HepG2 (cell line): ENCODE measurements at regions not wholly inside any gene's neighbourhood (a gene's known extent, or its start where the extent isn't known, plus 50 kb on each side); places are given as distances from the start of the nearest gene placed in this dataset.

Source experiments
- ATRX ChIP-seq: sonication (generic); formaldehyde crosslinking; IDR thresholded peaks from 2 replicates; pipeline ENCODE4 v1.4.0; 2020; ENCODE audit warnings: missing genetic modification reagents, borderline replicate concordance
- EZH2 ChIP-seq: conservative IDR thresholded peaks from 2 replicates; pipeline ENCODE4 v1.6.1; 2012; ENCODE audit warnings: mild to moderate bottlenecking, low read depth, low read length, moderate library complexity
- KLF13 ChIP-seq: sonication (generic); formaldehyde crosslinking; IDR thresholded peaks from 2 replicates; pipeline ENCODE4 v1.4.0; 2020; ENCODE audit warnings: mild to moderate bottlenecking, missing genetic modification reagents
- KMT2A ChIP-seq: sonication (generic); formaldehyde crosslinking; IDR thresholded peaks from 2 replicates; pipeline ENCODE4 v1.4.0; 2020; ENCODE audit warnings: missing genetic modification reagents
- MED13 ChIP-seq: sonication (generic); formaldehyde crosslinking; IDR thresholded peaks from 2 replicates; pipeline ENCODE4 v1.5.0; 2020; ENCODE audit warnings: missing genetic modification reagents
- PRPF4 ChIP-seq: fragments of 200-400 bp; formaldehyde crosslinking; IDR thresholded peaks from 2 replicates; pipeline ENCODE4 v1.6.1; 2016; ENCODE audit warnings: low read length, low read depth; ENCODE audit not compliant: poor library complexity, severe bottlenecking
- SIN3A ChIP-seq: IDR thresholded peaks from 2 replicates; pipeline ENCODE4 v1.6.1; 2011; ENCODE audit warnings: low read depth, mild to moderate bottlenecking, control low read depth, low read length, borderline replicate concordance
- TAF1 ChIP-seq: sonication (generic); formaldehyde crosslinking; IDR thresholded peaks from 2 replicates; pipeline ENCODE4 v1.4.0; 2020; ENCODE audit warnings: missing genetic modification reagents
- ZFP62 ChIP-seq: sonication (generic); formaldehyde crosslinking; IDR thresholded peaks from 2 replicates; pipeline ENCODE4 v1.4.0; 2020; ENCODE audit warnings: missing genetic modification reagents
- ZNF335 ChIP-seq: sonication (generic); formaldehyde crosslinking; IDR thresholded peaks from 2 replicates; pipeline ENCODE4 v1.4.0; 2020; ENCODE audit warnings: missing genetic modification reagents
- ZNF431 ChIP-seq: sonication (generic); formaldehyde crosslinking; IDR thresholded peaks from 2 replicates; pipeline ENCODE4 v1.9.0; 2022; ENCODE audit warnings: missing genetic modification reagents, low read depth, mild to moderate bottlenecking, borderline replicate concordance
- ZNF496 ChIP-seq: sonication (generic); formaldehyde crosslinking; IDR thresholded peaks from 2 replicates; pipeline ENCODE4 v1.8.1; 2023; ENCODE audit warnings: mild to moderate bottlenecking, moderate library complexity, missing genetic modification reagents; ENCODE audit not compliant: insufficient replicate concordance
- ZNF879 ChIP-seq: sonication (generic); formaldehyde crosslinking; IDR thresholded peaks from 2 replicates; pipeline ENCODE4 v1.8.1; 2023; ENCODE audit warnings: missing genetic modification reagents
- TF ChIP-seq, protein P1 (sequence below): sonication (generic); formaldehyde crosslinking; IDR thresholded peaks from 2 replicates; pipeline ENCODE4 v1.4.0; 2020; ENCODE audit warnings: missing genetic modification reagents, borderline replicate concordance
- TF ChIP-seq, protein P2 (sequence below): sonication (generic); formaldehyde crosslinking; IDR thresholded peaks from 2 replicates; pipeline ENCODE4 v1.4.0; 2020; ENCODE audit warnings: missing genetic modification reagents
- TF ChIP-seq, protein P3 (sequence below): sonication (generic); formaldehyde crosslinking; IDR thresholded peaks from 2 replicates; pipeline ENCODE4 v1.4.0; 2020; ENCODE audit warnings: mild to moderate bottlenecking, low read depth, missing genetic modification reagents
- TF ChIP-seq, protein P4 (sequence below): sonication (generic); formaldehyde crosslinking; IDR thresholded peaks from 2 replicates; pipeline ENCODE4 v1.4.0; 2020; ENCODE audit warnings: missing genetic modification reagents, mild to moderate bottlenecking, borderline replicate concordance
- TF ChIP-seq, protein P5 (sequence below): IDR thresholded peaks from 2 replicates; pipeline ENCODE4 v1.6.1; 2012; ENCODE audit warnings: low read depth, low read length, improper control_type of control experiment
- TF ChIP-seq, protein P6 (sequence below): sonication (generic); formaldehyde crosslinking; IDR thresholded peaks from 2 replicates; pipeline ENCODE4 v1.4.0; 2020; ENCODE audit warnings: mild to moderate bottlenecking, missing genetic modification reagents

DNA sequence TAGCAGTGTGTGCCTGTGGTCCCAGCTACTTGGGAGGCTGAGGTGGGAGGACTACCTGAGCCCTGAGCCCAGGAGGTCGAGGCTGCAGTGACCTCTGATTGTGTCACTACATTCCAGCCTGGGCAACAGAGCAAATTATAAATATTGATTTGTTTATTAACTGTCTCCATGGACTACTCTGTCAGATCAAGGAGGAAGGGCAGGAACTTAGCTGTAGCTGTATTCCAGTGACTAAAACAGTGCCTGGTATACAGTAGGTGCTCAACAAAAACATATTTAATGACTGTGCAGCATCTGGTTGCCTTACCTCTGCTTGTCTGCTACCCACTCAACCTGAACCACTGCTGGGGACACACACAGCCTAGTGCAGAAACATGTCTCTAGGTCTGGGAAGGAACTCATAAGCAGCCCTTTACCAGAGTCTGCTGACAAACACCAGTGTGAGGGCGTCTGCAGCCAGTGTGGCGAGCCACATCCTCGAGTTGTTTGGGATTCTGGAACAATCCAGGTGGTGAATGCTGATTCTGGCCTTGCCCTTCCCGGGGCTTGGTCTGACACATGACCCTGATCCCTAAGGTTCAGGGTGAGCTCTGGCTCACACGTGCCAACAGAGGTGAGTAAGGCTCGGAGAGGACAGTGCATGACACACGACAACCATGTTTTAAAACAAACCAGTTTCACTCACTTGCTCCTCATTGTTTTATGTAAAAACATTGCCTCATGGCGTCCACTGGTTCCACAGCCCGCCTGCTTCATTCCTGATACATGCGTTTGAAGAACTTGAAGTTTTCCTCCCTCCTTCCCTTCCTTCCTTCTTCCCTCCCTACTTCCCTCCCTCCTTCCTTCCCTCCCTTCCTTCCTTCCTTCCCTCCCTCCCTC is 117.9 kb upstream of the ZNF217 start (continued):
- TF ChIP-seq, protein P1, sequence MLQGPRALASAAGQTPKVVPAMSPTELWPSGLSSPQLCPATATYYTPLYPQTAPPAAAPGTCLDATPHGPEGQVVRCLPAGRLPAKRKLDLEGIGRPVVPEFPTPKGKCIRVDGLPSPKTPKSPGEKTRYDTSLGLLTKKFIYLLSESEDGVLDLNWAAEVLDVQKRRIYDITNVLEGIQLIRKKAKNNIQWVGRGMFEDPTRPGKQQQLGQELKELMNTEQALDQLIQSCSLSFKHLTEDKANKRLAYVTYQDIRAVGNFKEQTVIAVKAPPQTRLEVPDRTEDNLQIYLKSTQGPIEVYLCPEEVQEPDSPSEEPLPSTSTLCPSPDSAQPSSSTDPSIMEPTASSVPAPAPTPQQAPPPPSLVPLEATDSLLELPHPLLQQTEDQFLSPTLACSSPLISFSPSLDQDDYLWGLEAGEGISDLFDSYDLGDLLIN: no peak
- TF ChIP-seq SIN3A (no peak), TAF1 (CRISPR knock-in tag) (no peak; the same call in 1 of the 2 replicates), KMT2A (CRISPR knock-in tag) (peak; percentile 43; the same call in 1 of the 2 replicates), MED13 (CRISPR knock-in tag) (no peak), EZH2 (no peak), ZNF879 (CRISPR knock-in tag) (no peak), PRPF4 (no peak), ATRX (CRISPR knock-in tag) (no peak; the same call in 1 of the 2 replicates), ZFP62 (CRISPR knock-in tag) (no peak), ZNF431 (CRISPR knock-in tag) (no peak; the same call in 1 of the 2 replicates), ZNF496 (CRISPR knock-in tag) (no peak), ZNF335 (CRISPR knock-in tag) (no peak), KLF13 (CRISPR knock-in tag) (no peak)
- TF ChIP-seq, protein P2, sequence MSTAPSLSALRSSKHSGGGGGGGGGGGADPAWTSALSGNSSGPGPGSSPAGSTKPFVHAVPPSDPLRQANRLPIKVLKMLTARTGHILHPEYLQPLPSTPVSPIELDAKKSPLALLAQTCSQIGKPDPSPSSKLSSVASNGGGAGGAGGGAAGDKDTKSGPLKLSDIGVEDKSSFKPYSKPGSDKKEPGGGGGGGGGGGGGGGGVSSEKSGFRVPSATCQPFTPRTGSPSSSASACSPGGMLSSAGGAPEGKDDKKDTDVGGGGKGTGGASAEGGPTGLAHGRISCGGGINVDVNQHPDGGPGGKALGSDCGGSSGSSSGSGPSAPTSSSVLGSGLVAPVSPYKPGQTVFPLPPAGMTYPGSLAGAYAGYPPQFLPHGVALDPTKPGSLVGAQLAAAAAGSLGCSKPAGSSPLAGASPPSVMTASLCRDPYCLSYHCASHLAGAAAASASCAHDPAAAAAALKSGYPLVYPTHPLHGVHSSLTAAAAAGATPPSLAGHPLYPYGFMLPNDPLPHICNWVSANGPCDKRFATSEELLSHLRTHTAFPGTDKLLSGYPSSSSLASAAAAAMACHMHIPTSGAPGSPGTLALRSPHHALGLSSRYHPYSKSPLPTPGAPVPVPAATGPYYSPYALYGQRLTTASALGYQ: no peak
- TF ChIP-seq, protein P3, sequence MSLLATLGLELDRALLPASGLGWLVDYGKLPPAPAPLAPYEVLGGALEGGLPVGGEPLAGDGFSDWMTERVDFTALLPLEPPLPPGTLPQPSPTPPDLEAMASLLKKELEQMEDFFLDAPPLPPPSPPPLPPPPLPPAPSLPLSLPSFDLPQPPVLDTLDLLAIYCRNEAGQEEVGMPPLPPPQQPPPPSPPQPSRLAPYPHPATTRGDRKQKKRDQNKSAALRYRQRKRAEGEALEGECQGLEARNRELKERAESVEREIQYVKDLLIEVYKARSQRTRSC: peak; percentile 34; the same call in 1 of the 2 replicates
- TF ChIP-seq, protein P4, sequence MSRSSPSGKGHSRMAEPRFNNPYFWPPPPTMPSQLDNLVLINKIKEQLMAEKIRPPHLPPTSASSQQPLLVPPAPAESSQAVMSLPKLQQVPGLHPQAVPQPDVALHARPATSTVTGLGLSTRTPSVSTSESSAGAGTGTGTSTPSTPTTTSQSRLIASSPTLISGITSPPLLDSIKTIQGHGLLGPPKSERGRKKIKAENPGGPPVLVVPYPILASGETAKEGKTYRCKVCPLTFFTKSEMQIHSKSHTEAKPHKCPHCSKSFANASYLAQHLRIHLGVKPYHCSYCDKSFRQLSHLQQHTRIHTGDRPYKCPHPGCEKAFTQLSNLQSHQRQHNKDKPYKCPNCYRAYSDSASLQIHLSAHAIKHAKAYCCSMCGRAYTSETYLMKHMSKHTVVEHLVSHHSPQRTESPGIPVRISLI (CRISPR knock-in tag): no peak
- TF ChIP-seq, protein P5, sequence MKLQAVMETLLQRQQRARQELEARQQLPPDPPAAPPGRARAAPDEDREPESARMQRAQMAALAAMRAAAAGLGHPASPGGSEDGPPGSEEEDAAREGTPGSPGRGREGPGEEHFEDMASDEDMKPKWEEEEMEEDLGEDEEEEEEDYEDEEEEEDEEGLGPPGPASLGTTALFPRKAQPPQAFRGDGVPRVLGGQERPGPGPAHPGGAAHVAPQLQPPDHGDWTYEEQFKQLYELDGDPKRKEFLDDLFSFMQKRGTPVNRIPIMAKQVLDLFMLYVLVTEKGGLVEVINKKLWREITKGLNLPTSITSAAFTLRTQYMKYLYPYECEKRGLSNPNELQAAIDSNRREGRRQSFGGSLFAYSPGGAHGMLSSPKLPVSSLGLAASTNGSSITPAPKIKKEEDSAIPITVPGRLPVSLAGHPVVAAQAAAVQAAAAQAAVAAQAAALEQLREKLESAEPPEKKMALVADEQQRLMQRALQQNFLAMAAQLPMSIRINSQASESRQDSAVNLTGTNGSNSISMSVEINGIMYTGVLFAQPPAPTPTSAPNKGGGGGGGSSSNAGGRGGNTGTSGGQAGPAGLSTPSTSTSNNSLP: peak; percentile 93
- TF ChIP-seq, protein P6, sequence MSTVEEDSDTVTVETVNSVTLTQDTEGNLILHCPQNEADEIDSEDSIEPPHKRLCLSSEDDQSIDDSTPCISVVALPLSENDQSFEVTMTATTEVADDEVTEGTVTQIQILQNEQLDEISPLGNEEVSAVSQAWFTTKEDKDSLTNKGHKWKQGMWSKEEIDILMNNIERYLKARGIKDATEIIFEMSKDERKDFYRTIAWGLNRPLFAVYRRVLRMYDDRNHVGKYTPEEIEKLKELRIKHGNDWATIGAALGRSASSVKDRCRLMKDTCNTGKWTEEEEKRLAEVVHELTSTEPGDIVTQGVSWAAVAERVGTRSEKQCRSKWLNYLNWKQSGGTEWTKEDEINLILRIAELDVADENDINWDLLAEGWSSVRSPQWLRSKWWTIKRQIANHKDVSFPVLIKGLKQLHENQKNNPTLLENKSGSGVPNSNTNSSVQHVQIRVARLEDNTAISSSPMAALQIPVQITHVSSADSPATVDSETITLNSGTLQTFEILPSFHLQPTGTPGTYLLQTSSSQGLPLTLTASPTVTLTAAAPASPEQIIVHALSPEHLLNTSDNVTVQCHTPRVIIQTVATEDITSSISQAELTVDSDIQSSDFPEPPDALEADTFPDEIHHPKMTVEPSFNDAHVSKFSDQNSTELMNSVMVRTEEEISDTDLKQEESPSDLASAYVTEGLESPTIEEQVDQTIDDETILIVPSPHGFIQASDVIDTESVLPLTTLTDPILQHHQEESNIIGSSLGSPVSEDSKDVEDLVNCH (CRISPR knock-in tag): no peak
